ENCODE measurements at regions not wholly inside any gene's neighbourhood (a gene's known extent, or its start where the extent isn't known, plus 50 kb on each side); places are given as distances from the start of the nearest gene placed in this dataset.
"Not testable (repeated sequence)": the region's sequence is repeated elsewhere in the genome, so short reads cannot be mapped to it uniquely, and the experiment has no call there.

- Histone ChIP-seq H3K9ac (ENCODE audit: control insufficient read depth, extremely low read depth, insufficient read depth, low read length) (no peak overlapping the region), H2AFZ (ENCODE audit: control insufficient read depth, low read length) (no peak overlapping the region), H3K9me3 (ENCODE audit: control insufficient read depth, low read depth, low read length) (no peaks in the 10 kb centered on the region), H3K4me1 (ENCODE audit: control insufficient read depth, extremely low read depth, insufficient read depth, low read length) (no peaks in the 10 kb centered on the region), H3K27me3 (ENCODE audit: control insufficient read depth, extremely low read depth, insufficient read depth, low read length) (no peaks in the 10 kb centered on the region), H3K9me1 (ENCODE audit: control insufficient read depth, extremely low read depth, insufficient read depth, low read length) (no peaks in the 10 kb centered on the region), H3K36me3 (ENCODE audit: control insufficient read depth in 2 of 2, extremely low read depth in 1 of 2, insufficient read depth in 2 of 2, low read length in 2 of 2) (no peaks in the 10 kb centered on the region), H3K4me2 (ENCODE audit: control insufficient read depth, extremely low read depth, insufficient read depth, low read depth, low read length) (no peak overlapping the region), H3K79me2 (ENCODE audit: control insufficient read depth, insufficient read depth, low read length) (no peaks in the 10 kb centered on the region), H3K4me3 (ENCODE audit: control insufficient read depth in 2 of 3, extremely low read depth in 1 of 3, insufficient read depth in 2 of 3, low read depth in 1 of 3, low read length in 3 of 3) (no peak overlapping the region), H3K27ac (ENCODE audit: control insufficient read depth, insufficient read depth, low read length) (no peak overlapping the region), H4K20me1 (ENCODE audit: control insufficient read depth, extremely low read depth, insufficient read depth, low read length) (no peaks in the 10 kb centered on the region)
- dilution Hi-C loops (cut with MboI; ENCODE audit: extremely low pct_ligation_motif_present, low sequenced_read_pairs): no loop called here
- no peak for TF ChIP-seq EZH2 (IDR thresholded peaks at IDR 0.05; ENCODE audit: low read length)
- no peak for TF ChIP-seq CTCF (optimal IDR thresholded peaks at IDR 0.05 in 1 of 3, IDR thresholded peaks at IDR 0.05 in 1 of 3, conservative IDR thresholded peaks at IDR 0.05 in 1 of 3; ENCODE audit: extremely low read depth in 1 of 3, insufficient read depth in 2 of 3, low read length in 3 of 3)
- no peak for FAIRE-seq
- no peak for DNase-seq (ENCODE audit: low read depth, low spot score)
Measured at GRCh38 chr2:234391625-234392024, 105.3 kb downstream of the ARL4C start.

DNA sequence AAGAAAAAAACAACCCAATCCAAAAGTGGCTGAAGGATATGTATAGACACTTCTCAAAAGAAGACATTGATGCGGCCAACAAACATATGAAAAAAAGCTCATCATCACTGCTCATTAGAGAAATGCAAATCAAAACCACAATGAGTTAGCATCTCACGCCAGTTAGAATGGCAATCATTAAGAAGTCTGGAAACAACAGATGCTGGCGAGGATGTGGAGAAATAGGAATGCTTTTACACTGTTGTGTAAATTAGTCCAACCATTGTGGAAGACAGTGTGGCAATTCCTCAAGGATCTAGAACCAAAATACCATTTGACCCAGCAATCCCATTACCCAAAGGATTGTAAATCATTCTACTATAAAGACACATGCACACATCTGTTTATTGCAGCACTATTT, 107.2 kb downstream of the ARL4C start:
- H3K9me3 ChIP-seq (ENCODE audit: control insufficient read depth, low read depth, low read length); H2AFZ ChIP-seq (ENCODE audit: control insufficient read depth, low read length); DNase-seq (ENCODE audit: low read depth, low spot score); H3K27ac ChIP-seq (ENCODE audit: control insufficient read depth, insufficient read depth, low read length); FAIRE-seq; H3K4me1 ChIP-seq (ENCODE audit: control insufficient read depth, extremely low read depth, insufficient read depth, low read length); dilution Hi-C loops (cut with MboI; ENCODE audit: extremely low pct_ligation_motif_present, low sequenced_read_pairs); H3K27me3 ChIP-seq (ENCODE audit: control insufficient read depth, extremely low read depth, insufficient read depth, low read length); H3K4me3 ChIP-seq (ENCODE audit: control insufficient read depth in 2 of 3, extremely low read depth in 1 of 3, insufficient read depth in 2 of 3, low read depth in 1 of 3, low read length in 3 of 3); H3K36me3 ChIP-seq (ENCODE audit: control insufficient read depth in 2 of 2, extremely low read depth in 1 of 2, insufficient read depth in 2 of 2, low read length in 2 of 2); H3K9me1 ChIP-seq (ENCODE audit: control insufficient read depth, extremely low read depth, insufficient read depth, low read length); H3K9ac ChIP-seq (ENCODE audit: control insufficient read depth, extremely low read depth, insufficient read depth, low read length); H3K79me2 ChIP-seq (ENCODE audit: control insufficient read depth, insufficient read depth, low read length); H3K4me2 ChIP-seq (ENCODE audit: control insufficient read depth, extremely low read depth, insufficient read depth, low read depth, low read length); H4K20me1 ChIP-seq (ENCODE audit: control insufficient read depth, extremely low read depth, insufficient read depth, low read length): not testable (repeated sequence)

GRCh38 chr2:234388591-234388990, 108.3 kb downstream of the ARL4C start:
- no peak overlapping the region for H3K27ac ChIP-seq (ENCODE audit: control insufficient read depth, insufficient read depth, low read length)
- no peaks in the 10 kb centered on the region for H3K9me1 ChIP-seq (ENCODE audit: control insufficient read depth, extremely low read depth, insufficient read depth, low read length)
- no peak for DNase-seq (ENCODE audit: low read depth, low spot score)
- no peak overlapping the region for H3K4me2 ChIP-seq (ENCODE audit: control insufficient read depth, extremely low read depth, insufficient read depth, low read depth, low read length)
- H2AFZ ChIP-seq (ENCODE audit: control insufficient read depth, low read length): no peak overlapping the region
- H3K9me3 ChIP-seq (ENCODE audit: control insufficient read depth, low read depth, low read length): no peaks in the 10 kb centered on the region
- no peaks in the 10 kb centered on the region for H4K20me1 ChIP-seq (ENCODE audit: control insufficient read depth, extremely low read depth, insufficient read depth, low read length)
- no peak overlapping the region for H3K9ac ChIP-seq (ENCODE audit: control insufficient read depth, extremely low read depth, insufficient read depth, low read length)
- no peak for TF ChIP-seq EZH2 (IDR thresholded peaks at IDR 0.05; ENCODE audit: low read length)
- TF ChIP-seq CTCF (optimal IDR thresholded peaks at IDR 0.05 in 1 of 3, IDR thresholded peaks at IDR 0.05 in 1 of 3, conservative IDR thresholded peaks at IDR 0.05 in 1 of 3; ENCODE audit: extremely low read depth in 1 of 3, insufficient read depth in 2 of 3, low read length in 3 of 3): no peak
- no peaks in the 10 kb centered on the region for H3K27me3 ChIP-seq (ENCODE audit: control insufficient read depth, extremely low read depth, insufficient read depth, low read length)
- FAIRE-seq: peak; percentile 9
- no peaks in the 10 kb centered on the region for H3K4me1 ChIP-seq (ENCODE audit: control insufficient read depth, extremely low read depth, insufficient read depth, low read length)
- H3K79me2 ChIP-seq (ENCODE audit: control insufficient read depth, insufficient read depth, low read length): no peaks in the 10 kb centered on the region
- dilution Hi-C loops (cut with MboI; ENCODE audit: extremely low pct_ligation_motif_present, low sequenced_read_pairs): no loop called here
- H3K36me3 ChIP-seq (ENCODE audit: control insufficient read depth in 2 of 2, extremely low read depth in 1 of 2, insufficient read depth in 2 of 2, low read length in 2 of 2): no peaks in the 10 kb centered on the region
- H3K4me3 ChIP-seq (ENCODE audit: control insufficient read depth in 2 of 3, extremely low read depth in 1 of 3, insufficient read depth in 2 of 3, low read depth in 1 of 3, low read length in 3 of 3): no peak overlapping the region

Measured in keratinocyte (primary cell).